Karpas-422 (cell line): ENCODE measurements at regions not wholly inside any gene's neighbourhood (a gene's known extent, or its start where the extent isn't known, plus 50 kb on each side); places are given as distances from the start of the nearest gene placed in this dataset.

Experiments
- DNase-seq: peaks from one replicate; pipeline ENCODE4 v3.0.0-alpha.2; 2015
- H2AFZ ChIP-seq: fragments of 200-600 bp; sonication (generic); 2 replicates; pipeline ENCODE4 v1.6.1; 2014; ENCODE audit warnings: antibody characterized with exemption, low read length, mixed read lengths
- H3K27ac ChIP-seq: fragments of 200-600 bp; sonication (generic); 2 replicates; pipeline ENCODE4 v1.5.1; 2014; ENCODE audit warnings: mild to moderate bottlenecking, low read length, moderate library complexity
- H3K27me3 ChIP-seq: fragments of 200-600 bp; sonication (generic); 2 replicates; pipeline ENCODE4 v1.6.1; 2014; ENCODE audit warnings: low read length, mixed read lengths
- H3K36me3 ChIP-seq: fragments of 200-600 bp; sonication (generic); 2 replicates; pipeline ENCODE4 v1.6.1; 2014; ENCODE audit warnings: low read length, mixed read lengths; ENCODE audit not compliant: insufficient read depth
- H3K4me1 ChIP-seq: fragments of 200-600 bp; sonication (generic); 2 replicates; pipeline ENCODE4 v1.6.1; 2014; ENCODE audit warnings: mild to moderate bottlenecking, low read length, mixed read lengths
- H3K4me2 ChIP-seq: fragments of 200-600 bp; sonication (generic); 2 replicates; pipeline ENCODE4 v1.6.1; 2014; ENCODE audit warnings: low read length, low read depth, mild to moderate bottlenecking; ENCODE audit not compliant: poor library complexity, severe bottlenecking
- H3K4me3 ChIP-seq: fragments of 200-600 bp; sonication (generic); 2 replicates; pipeline ENCODE4 v1.5.1; 2014; ENCODE audit warnings: mild to moderate bottlenecking, antibody characterized with exemption, low read length, mixed read lengths
- H3K79me2 ChIP-seq: fragments of 200-600 bp; sonication (generic); 2 replicates; pipeline ENCODE4 v1.6.1; 2014; ENCODE audit warnings: mild to moderate bottlenecking, low read length, mixed read lengths
- H3K9ac ChIP-seq: fragments of 200-600 bp; sonication (generic); 2 replicates; pipeline ENCODE4 v1.6.0; 2014; ENCODE audit warnings: low read length
- H3K9me2 ChIP-seq: fragments of 200-600 bp; sonication (generic), shearing (Covaris generic); replicated peaks from 2 replicates; pipeline ENCODE4 v1.6.0; 2014; ENCODE audit warnings: mild to moderate bottlenecking, low read length, moderate library complexity; ENCODE audit not compliant: insufficient read depth
- H3K9me3 ChIP-seq: fragments of 300-700, 200-600 bp; sonication (generic); 2 replicates; pipeline ENCODE4 v1.6.1; 2014; ENCODE audit warnings: low read length, mixed read lengths
- H4K20me1 ChIP-seq: fragments of 200-600 bp; sonication (generic); 2 replicates; pipeline ENCODE4 v1.6.1; 2014; ENCODE audit warnings: mild to moderate bottlenecking, antibody characterized with exemption, low read length, low read depth; ENCODE audit not compliant: insufficient read depth

DNA sequence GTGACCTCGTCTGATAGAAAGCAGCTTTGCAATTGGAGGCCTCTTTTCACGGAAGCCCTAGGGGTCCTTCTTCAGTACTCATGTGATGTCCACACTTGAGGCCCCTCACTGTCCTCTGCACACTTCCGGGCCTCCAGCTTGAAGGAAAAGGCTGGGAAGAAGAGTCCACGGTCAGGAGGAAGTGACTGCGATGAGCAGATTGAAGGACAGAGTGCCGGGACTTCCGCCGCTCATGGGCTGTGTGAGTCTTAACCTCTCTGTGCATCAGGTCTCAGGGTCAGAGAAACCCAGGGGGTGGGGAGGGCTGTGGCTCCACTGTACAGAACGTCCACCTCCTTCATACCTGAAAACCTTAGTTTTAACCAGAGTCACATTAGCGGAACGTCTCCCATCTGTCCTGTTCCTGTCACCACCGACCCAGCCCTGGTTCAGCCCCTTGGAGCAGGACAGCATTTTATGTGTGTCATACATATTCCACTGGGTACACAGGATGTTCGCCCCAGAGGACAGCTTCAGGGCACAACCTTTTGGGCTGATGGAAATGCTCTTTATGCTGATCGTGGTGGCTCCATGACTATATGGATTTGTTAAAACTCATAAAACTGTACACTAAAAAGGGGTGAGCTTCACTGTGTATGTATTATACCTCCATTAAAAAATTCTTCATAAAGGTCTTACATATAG, 51.0 kb upstream of the SORCS2 start:
- no peak overlapping the region for H3K27ac ChIP-seq
- H3K36me3 ChIP-seq, result no peaks in the 10 kb centered on the region
- H3K9me3 ChIP-seq, result no peaks in the 10 kb centered on the region
- H4K20me1 ChIP-seq, result no peaks in the 10 kb centered on the region
- H2AFZ ChIP-seq, result no peak overlapping the region
- H3K79me2 ChIP-seq, result no peaks in the 10 kb centered on the region
- H3K4me2 ChIP-seq, result no peak overlapping the region
- H3K4me3 ChIP-seq, result no peak overlapping the region
- no peaks in the 10 kb centered on the region for H3K4me1 ChIP-seq
- no peak for DNase-seq
- no peaks in the 10 kb centered on the region for H3K9me2 ChIP-seq
- H3K27me3 ChIP-seq, result no peaks in the 10 kb centered on the region
- no peak overlapping the region for H3K9ac ChIP-seq

DNA sequence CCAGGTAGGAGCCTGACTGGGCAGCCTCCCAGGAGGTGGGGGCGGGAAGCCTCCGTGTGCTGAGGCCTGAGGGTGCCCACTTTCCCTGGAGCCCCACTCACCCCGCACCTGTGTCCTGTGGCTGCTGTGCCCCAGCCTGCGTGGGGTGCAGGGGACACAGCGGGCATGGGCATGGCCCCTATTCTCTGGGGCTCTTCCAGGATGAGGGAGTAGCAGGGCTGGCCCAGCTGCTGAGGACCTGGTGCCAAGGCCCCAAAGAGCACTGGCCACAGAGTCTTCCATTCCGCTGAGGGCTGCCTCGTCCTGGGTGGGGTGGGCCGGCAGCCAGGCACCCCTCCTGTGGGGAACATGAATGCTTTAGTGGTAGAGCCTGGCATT, 51.7 kb upstream of the SORCS2 start:
- no peak overlapping the region for H3K4me2 ChIP-seq
- no peaks in the 10 kb centered on the region for H3K4me1 ChIP-seq
- no peak overlapping the region for H3K27ac ChIP-seq
- no peaks in the 10 kb centered on the region for H3K27me3 ChIP-seq
- no peak overlapping the region for H3K9ac ChIP-seq
- H4K20me1 ChIP-seq, result no peaks in the 10 kb centered on the region
- no peaks in the 10 kb centered on the region for H3K9me3 ChIP-seq
- no peaks in the 10 kb centered on the region for H3K9me2 ChIP-seq
- no peaks in the 10 kb centered on the region for H3K79me2 ChIP-seq
- no peaks in the 10 kb centered on the region for H3K36me3 ChIP-seq
- H3K4me3 ChIP-seq, result no peak overlapping the region
- DNase-seq, result no peak
- no peak overlapping the region for H2AFZ ChIP-seq

DNA sequence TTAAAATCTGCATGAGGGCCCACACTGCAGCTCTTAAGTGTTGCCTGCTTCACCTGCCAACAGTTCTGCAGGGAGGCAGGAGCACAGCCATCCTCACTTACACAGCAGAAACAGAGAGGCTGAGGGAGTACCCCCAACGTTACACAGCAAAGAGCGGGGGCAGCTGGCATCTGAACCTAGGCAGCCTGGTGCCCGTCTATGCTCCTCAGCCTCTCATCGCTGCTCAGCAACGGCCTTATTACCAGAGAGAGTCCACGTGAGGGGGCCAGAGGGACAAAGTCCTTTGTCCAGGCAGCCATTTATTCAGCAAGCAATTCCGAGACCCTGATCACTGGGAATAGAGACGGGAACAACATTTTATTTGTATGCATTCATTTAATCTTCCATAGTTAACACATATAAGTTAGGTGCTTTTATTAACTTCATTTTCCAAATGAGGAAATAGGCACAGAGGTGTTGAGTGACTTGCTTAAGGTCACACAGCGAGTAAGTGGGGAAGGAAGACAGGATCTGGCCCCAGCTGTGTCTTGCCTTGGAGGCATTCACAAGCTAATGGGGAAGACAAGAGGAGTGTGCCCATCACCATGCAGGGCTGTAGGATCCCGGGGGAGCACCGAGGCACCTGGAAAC, 52.2 kb upstream of the SORCS2 start:
- H3K9me2 ChIP-seq, result no peaks in the 10 kb centered on the region
- no peak overlapping the region for H3K4me2 ChIP-seq
- no peak overlapping the region for H3K27ac ChIP-seq
- H3K9ac ChIP-seq, result no peak overlapping the region
- no peak overlapping the region for H2AFZ ChIP-seq
- no peak for DNase-seq
- no peaks in the 10 kb centered on the region for H4K20me1 ChIP-seq
- no peaks in the 10 kb centered on the region for H3K79me2 ChIP-seq
- H3K4me1 ChIP-seq, result no peaks in the 10 kb centered on the region
- no peaks in the 10 kb centered on the region for H3K36me3 ChIP-seq
- H3K27me3 ChIP-seq, result no peaks in the 10 kb centered on the region
- no peak overlapping the region for H3K4me3 ChIP-seq
- no peaks in the 10 kb centered on the region for H3K9me3 ChIP-seq

DNA sequence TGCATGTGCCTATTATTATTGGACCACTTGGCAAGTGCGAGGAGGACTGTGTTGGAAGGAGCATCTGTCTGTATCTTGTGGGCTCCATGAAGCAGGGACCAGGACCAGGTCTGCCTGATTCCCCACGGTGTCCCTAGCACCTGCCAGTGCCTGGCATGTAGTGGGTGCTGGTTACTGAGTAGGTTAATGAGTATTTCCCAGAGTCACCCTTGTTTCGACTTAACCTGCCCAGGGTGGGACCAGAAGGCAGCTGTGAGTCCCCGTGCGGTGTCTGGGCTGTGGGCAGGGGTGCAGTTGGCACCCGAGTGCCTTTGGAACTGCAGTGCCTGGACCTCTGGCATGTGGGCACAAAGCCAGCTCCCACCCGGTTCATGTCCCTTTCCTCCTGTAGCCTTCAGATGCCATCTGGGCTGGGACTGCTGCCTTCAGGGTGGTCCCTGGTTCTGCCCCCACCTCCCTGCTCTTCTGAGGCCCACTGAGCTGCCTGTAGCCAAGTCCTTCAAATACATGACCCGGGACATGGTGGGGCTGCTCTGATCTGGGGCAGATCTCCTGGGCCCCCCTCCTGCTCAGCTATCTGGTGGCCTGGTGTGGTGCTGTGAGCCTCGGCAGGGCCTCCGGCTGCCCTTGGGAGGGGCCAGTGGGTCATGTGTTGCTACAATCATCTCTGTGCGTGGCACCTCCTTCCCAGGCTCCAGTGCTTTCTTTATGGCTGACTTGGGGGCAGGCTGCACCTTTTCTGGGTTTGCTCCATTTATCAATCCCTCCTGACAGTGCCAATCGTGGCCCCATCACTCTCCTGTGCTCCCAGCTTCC, 53.0 kb upstream of the SORCS2 start:
- Histone ChIP-seq H3K4me2 (no peak overlapping the region), H3K36me3 (no peaks in the 10 kb centered on the region), H2AFZ (no peak overlapping the region), H3K4me3 (no peak overlapping the region), H4K20me1 (no peaks in the 10 kb centered on the region), H3K9me3 (no peaks in the 10 kb centered on the region), H3K27ac (no peak overlapping the region), H3K4me1 (no peaks in the 10 kb centered on the region), H3K27me3 (no peaks in the 10 kb centered on the region), H3K9ac (no peak overlapping the region), H3K79me2 (no peaks in the 10 kb centered on the region), H3K9me2 (no peaks in the 10 kb centered on the region)
- DNase-seq, result no peak

DNA sequence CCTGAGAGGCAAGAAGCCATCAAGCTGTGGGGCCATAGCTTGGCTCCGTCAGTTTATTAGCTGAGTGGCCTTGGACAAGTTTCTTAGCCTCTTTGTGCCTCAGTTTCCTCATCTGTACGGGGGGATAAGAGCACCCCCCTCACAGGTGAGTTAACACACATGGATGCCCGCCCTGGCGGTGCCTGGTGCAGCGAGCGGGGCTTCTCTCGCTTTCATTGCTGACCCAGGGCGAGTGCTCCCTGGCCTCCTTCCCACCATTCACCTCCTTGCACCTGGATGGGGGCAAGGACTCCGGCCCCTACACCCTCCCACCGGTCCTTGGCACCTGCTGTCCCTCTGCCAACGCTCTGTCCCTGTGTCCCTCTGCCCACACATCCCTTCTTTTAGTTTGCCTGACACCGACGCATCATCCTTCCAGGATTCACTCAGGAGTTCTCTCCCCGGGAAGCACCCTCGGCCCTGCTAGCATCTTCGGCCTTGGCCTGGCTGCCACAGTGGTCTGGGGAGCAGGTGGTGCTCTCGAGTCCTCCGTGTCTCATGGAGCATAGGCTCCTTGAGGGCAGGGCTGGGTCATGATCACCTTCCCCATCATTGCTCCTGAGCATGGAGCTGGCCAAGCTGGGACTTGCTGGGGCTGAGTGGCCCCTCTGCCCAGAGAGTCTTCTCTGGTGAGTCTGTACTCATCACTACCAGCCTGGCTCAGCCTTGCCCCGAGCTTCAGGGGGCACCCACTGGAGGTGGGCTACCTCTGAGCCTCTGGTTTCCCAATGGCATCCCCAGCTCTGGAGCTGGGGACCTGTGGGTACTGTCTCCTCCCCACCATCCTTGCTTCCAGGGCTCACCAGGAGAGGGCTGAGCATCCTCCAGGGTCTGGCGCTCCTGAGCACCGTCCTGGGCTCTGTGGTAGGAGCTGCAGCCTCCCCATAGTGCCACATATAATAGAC, 53.8 kb upstream of the SORCS2 start:
- no peaks in the 10 kb centered on the region for H3K9me3 ChIP-seq
- no peak for DNase-seq
- no peak overlapping the region for H2AFZ ChIP-seq
- no peak overlapping the region for H3K4me2 ChIP-seq
- H3K9ac ChIP-seq, result no peak overlapping the region
- H3K4me3 ChIP-seq, result no peak overlapping the region
- H3K27ac ChIP-seq, result no peak overlapping the region
- H4K20me1 ChIP-seq, result no peaks in the 10 kb centered on the region
- H3K36me3 ChIP-seq, result no peaks in the 10 kb centered on the region
- no peaks in the 10 kb centered on the region for H3K4me1 ChIP-seq
- no peaks in the 10 kb centered on the region for H3K27me3 ChIP-seq
- no peaks in the 10 kb centered on the region for H3K9me2 ChIP-seq
- H3K79me2 ChIP-seq, result no peaks in the 10 kb centered on the region

DNA sequence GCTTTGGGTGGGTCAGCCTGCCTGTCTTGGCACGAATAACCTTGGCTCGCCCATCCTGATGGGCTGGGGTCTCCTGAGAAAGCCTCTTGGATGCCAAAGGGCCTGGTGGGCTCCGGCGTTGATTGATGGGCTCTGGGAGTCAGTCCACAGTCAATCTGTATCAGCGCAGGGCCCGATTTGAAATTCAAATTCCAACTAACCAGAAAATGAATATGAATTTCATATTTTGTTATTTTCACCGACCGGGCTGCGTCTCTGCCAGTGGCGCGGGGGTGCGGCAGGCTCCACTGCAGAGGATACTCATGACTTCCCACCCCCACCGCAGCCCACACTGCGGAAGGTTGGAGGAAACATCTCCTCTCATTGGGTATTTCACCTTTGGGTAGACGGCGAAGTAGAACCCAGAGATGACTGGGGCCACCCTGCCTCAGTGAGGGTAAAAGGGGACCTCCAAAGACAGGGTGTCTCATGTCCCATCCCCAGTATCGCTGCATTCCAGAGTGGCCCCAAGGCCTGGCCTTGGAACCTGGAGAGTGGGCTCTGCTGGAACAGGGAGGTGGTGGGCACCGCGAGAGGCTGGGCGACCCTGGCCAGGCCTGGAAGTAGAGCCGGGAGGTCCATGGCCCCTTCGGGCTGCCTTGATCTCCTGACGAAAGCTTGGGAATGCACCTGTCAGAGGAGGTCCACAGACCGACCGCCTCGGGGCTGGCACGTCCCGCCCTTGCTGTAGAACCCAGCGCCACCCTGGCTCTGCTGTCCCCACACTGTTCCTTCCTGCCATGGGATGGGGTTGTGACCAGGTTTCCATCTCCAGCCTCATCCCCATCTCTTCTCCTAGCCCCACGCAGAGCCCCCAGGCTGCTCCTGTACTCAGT, 54.8 kb upstream of the SORCS2 start:
- Histone ChIP-seq H2AFZ (no peak overlapping the region), H3K9me2 (no peaks in the 10 kb centered on the region), H4K20me1 (no peaks in the 10 kb centered on the region), H3K4me3 (no peak overlapping the region), H3K9me3 (no peaks in the 10 kb centered on the region), H3K4me1 (no peaks in the 10 kb centered on the region), H3K4me2 (no peak overlapping the region), H3K27me3 (no peaks in the 10 kb centered on the region), H3K27ac (no peak overlapping the region), H3K79me2 (no peaks in the 10 kb centered on the region), H3K36me3 (no peaks in the 10 kb centered on the region), H3K9ac (no peak overlapping the region)
- no peak for DNase-seq

DNA sequence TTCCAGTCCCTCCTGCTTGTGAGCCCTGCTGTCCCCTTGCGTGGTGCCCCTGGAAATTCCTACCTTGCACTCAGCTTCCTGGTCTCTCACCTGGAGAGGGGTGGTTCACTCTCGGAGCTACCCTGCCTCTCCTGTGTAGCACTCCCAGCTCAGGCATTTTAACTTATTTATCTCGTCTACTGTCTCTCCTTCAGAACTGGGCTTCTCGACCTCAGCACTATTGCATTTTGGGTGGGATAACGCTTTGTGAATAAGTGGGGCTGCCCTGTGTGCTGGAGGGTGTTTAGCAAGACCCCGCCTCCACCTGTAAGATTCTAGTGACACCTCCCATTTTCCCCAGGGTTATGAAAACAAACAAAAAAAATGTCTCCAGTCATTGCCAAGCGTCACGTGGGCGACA, 56.0 kb upstream of the SORCS2 start:
- H3K9me3 ChIP-seq, result no peaks in the 10 kb centered on the region
- H3K36me3 ChIP-seq, result no peaks in the 10 kb centered on the region
- H3K4me1 ChIP-seq, result no peaks in the 10 kb centered on the region
- no peaks in the 10 kb centered on the region for H3K79me2 ChIP-seq
- H4K20me1 ChIP-seq, result no peaks in the 10 kb centered on the region
- H3K4me2 ChIP-seq, result no peak overlapping the region
- no peak overlapping the region for H3K27ac ChIP-seq
- no peak overlapping the region for H3K9ac ChIP-seq
- no peak for DNase-seq
- no peaks in the 10 kb centered on the region for H3K27me3 ChIP-seq
- H3K9me2 ChIP-seq, result no peaks in the 10 kb centered on the region
- no peak overlapping the region for H3K4me3 ChIP-seq
- no peak overlapping the region for H2AFZ ChIP-seq
